CD4-positive, alpha-beta T cell treated with Interleukin-4 for 1 hour (primary cell): ENCODE measurements at regions not wholly inside any gene's neighbourhood (a gene's known extent, or its start where the extent isn't known, plus 50 kb on each side); places are given as distances from the start of the nearest gene placed in this dataset.
"Not testable (repeated sequence)": the region's sequence is repeated elsewhere in the genome, so short reads cannot be mapped to it uniquely, and the experiment has no call there.

Experiments used
- DNase-seq, 2 donors: peaks; one replicate each; pipeline ENCODE4 v3.0.0-alpha.2; 2020 to 2022

DNA sequence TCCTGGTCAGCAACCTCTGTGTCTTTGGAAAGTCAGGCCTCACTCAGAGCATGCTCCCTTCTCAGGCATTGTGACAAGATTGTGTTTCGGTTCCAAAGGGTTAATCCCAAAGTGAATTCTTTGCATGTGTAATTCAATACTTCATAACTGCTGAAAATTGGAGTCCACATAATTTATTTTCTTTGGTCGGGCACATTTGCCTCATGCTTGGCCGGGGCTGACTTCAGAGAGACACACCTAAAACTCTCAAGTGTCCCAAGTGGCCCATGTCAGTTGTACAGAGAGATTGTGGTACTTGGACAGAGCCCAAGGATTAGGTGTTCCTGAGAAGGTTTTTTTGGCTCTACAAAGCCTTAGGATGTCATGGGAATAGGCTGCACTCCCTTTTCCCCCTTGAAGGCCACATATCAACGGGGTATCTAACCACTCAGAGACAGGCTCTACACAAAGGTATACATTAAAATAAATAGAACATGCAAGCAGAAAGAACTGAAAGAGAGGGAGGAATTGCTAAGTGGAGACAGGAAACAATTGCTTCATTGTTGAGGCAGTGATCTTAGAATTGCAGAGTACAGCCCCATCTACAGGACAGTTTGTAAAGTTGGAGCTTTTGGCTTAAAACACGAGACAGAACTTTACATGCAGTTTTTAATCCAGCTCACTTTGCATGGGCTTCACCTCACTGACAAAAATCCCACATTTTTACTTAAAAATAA, 1232.3 kb upstream of the ZEB2 start:
- peak in 1 of 2 donors; percentile 11 for DNase-seq

DNA sequence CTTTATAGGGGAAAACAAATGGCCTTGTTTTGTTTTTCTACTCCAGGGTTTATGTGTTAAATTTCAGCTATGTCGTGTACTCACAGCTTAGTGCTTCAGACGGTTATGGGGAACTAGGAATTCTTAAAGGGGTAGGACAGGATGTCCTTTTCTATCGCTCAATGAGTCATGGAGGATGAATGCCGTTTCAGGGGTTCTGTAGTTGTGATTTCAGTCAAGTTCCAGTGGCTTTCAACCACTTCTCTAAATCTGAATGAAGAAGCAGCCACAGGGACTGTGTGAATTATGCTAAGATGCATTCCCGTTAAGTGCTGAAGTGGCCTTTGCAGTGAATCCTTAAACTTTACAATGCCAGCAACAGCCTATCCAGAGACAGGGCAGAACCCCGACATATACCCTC, 1231.7 kb upstream of the ZEB2 start:
- DNase-seq, result peak; percentile 25 to 48

DNA sequence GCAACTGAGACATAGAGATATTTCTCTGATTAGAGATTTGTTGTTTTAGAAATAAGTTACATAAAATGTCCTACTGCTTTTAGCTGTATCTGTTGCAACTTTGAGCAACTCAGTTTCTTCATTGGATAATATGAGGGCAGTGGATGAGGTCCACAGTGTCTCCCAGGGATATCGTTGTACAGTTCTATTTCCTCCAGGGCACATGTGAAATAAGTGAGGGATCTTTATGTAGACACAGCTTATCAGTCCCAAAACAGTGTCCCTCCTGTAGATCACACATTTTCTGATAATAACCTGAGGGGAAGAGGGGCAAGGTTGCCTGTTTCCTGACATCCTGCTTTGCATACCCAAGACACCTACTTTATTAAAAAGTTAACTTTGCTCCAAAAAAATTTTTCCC, 1231.2 kb upstream of the ZEB2 start:
- DNase-seq, result no peak

DNA sequence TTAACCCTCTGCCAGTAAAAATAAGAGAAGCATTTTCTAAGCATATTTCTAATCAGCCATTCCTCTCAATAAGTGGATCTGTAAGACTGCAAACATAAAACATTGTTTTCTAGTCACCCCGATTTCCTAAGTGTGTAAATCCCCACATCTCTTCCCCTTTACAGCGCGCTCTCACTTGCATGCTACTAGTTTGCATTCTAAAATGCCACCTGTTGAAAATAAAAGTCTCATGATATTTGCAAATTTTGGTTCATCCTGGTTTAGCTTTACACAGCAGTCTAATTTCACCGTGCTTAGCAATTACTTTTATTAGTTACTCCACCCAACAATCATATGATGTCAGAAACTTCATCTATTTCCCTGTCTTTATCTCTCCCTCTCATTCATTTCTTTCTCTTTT, 1230.7 kb upstream of the ZEB2 start:
- peak; percentile 1 to 18 for DNase-seq

DNA sequence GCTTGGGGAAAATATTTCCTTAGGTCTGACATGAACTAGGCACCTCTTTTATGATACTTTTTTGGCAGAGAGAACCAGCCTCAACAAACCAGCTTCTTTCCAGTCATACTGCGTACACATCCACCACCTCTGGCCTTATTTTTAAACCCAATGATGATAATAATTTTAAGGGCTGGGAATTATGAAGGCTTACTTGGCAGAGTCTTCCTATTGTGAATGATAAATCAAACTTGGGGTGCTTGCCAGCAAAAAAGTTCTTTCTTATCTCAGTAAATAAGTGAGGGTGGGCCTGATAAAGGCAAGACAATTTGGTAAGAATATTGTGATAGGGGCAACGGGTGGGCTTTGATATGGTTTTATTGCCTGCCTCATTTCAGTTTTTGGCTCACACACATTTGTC, 1230.2 kb upstream of the ZEB2 start:
- no peak for DNase-seq

GRCh38 chr2:145749556-145749955, 1229.6 kb upstream of the ZEB2 start:
- no peak for DNase-seq

DNA sequence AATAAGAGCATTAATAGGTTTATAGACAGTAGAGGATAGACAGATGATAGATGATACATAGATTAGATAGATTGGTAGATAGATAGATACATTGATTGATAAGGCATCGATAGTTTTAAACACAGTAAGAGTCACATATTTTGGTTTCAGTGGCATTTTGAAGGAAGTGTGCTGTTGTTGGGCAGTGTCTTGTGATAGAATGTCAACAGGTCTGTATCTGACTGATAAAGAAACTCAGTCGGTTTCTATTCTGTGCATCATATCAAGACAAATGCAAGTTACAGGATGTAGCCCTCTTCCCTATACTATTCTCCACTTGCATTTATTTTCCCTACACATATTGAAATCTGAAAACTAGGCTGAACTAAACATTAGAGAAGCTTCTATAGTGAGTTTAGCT, 1229.0 kb upstream of the ZEB2 start:
- no peak for DNase-seq

GRCh38 chr2:145747715-145748114, 1227.8 kb upstream of the ZEB2 start:
- no peak for DNase-seq

DNA sequence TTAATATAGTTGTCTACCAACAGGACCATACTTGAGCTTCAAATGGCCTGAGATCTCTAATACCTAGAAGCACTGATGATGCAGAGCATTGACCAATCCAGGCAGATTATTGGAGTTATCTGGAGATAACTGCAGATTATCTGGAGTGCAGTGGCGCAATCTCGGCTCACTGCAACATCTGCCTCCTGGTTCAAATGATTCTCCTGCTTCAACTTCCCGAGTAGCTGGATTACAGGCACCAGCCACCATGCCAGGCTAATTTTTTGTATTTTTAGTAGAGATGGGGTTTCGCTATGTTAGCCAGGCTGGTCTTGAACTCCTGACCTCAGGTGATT, 1225.4 kb upstream of the ZEB2 start:
- DNase-seq, result not testable (repeated sequence)

GRCh38 chr2:145744541-145745386, 1224.8 kb upstream of the ZEB2 start:
- DNase-seq, result no peak

DNA sequence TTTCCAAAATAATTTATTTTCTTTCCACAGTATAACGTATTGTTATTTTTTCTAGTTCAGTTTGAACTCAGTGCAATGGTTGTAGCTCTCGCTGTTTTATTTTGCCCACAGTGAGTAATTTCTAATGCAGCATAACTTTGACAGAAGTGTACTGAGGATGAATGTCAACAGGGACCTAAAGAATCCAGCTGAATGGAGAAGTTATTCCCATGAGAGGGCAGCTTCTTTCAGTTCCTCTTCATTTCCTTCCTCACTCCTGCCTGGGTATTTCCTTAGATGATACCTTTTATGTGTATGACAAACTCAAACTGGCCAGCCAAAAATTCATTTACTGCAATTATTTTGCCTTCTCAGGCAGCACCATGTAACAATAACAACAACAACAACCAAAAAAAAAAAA, 1223.1 kb upstream of the ZEB2 start:
- DNase-seq, result peak in 1 of 2 donors; percentile 3

- no peak for DNase-seq
Observed at GRCh38 chr2:145741636-145742035, 1221.7 kb upstream of the ZEB2 start.

DNA sequence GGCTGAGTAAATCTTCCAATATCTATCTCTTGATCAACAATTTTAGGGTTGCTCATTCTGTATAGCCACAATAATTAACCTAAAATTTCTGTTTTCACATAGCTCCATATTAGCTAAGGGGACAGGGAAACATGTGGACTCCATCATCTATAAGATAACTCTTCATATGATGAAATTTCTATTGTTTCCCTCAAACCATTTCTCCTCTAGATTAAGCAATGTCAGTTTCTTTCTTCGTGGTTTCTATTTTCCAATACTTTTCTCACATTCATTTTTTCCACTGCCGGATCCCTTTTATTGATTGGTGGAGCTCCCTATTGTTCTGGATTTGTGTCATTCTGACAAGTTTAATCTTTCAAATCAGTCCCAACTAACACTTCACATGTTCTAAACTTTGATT, 1221.3 kb upstream of the ZEB2 start:
- no peak for DNase-seq

DNA sequence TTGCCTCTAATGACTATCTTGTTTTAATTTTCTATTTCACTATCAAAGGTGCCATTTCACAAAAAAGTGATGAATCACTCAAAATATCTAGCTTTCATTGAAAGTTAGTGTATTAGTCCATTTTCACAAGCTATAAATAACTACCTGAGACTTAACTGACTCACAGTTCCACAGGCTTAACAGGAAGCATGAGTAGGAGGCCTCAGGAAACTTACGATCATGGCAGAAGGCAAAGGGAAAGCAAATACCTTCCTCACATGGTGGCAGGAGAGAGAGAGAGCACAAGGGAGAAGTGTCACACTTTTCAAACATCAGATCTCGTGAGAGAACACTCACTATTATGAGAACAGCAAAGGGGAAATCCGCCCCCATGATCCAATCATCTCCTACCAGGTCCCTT, 1220.4 kb upstream of the ZEB2 start:
- DNase-seq, result no peak

DNA sequence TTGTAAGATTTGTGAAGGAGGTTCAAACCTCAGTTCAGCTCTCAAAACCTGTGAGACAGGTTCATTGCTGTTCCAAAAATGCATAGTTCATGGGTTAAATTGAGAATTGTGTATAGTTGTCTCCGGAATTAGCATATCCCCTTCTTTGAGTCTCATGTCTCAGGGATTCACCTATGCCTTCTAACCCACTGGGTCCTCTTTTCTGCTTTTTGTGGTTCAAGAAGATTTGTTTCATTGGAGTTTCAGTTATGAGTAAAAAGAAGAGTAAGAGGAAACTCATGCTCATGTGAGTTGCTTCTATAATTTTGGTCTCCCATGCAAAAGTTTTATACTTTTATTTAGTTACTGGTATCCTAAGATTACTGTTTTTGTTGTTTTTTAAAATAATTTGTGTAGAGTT, 1219.8 kb upstream of the ZEB2 start:
- no peak for DNase-seq

GRCh38 chr2:145736871-145737270, 1217.0 kb upstream of the ZEB2 start:
- no peak for DNase-seq

DNA sequence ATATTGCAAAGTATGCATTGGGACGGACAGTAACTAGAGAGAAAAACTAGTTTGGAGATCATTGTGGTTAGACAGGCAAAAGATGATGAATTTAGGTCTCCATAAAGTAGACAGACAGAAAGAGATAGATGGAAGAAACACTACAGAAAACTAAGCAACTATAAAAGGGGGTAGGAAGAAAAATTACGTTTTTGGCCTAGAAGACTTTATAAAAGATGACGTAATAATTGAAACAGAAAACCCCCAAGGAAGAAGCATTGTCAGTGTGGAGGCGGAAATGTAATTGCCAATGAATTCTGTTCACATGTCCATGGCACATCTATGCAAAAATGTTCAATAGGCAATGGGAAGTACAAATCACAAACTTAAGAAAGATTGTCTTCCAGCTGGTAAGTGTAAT, 1211.5 kb upstream of the ZEB2 start:
- no peak for DNase-seq

DNA sequence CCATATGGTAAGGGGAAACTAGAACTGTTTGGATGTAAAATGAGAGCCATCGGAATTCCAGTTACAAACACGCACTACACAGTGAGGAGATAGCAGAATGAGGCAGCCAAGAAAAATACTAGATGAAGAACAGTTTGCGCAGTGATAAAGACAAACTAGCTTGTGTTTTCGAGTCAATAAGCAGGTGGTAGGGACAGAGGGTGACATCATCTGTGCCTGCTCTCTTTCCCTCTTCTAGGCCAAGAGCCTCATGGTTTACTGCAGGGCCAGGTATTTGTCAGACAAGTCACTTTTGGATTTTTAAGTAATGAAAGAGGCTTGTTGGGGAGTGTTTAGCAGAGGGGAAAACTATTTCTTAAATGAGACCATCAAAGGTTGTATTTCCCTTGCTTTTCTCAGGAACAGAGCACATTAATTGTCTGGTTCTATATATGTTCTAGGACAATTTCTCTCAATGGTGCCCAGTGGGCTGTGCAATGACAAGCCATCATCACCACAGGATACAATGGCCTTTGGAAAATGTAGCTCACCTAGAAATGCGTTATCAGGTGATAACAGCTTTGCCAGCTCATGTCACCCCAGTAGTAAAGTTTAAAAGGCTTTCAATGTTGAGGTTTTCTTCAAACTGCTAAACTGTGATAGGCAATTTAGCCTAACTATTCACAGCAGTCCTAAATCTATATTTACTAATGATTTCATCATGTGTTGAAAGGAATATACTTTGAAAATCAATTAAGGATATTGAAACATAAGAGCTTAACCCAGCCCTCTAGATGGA, 1210.3 kb upstream of the ZEB2 start:
- DNase-seq, result no peak

GRCh38 chr2:145729481-145729880, 1209.6 kb upstream of the ZEB2 start:
- DNase-seq, result no peak

- no peak for DNase-seq
Observed at GRCh38 chr2:145728511-145728910, 1208.6 kb upstream of the ZEB2 start.

GRCh38 chr2:145725876-145726275, 1206.0 kb upstream of the ZEB2 start:
- no peak for DNase-seq

GRCh38 chr2:145724311-145724898, 1204.5 kb upstream of the ZEB2 start:
- no peak for DNase-seq

DNA sequence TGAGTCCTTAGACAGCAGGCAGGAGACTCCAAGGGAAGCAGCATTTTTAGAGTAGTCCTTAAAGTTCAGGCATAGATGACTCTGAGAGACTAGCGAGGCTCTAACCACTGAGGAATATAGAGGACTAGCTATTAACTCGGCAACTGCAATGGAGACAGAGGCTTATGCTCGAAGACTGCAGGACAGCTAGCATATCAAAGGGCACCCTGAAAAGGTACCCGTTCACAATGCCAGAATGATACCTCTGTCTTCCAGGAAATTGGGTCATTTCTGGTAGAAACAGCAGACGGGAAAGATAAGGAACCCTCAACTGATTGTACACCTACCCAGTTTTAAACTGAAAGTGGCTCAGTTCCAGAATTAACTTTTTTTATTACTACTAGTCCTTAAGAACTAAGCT, 1204.0 kb upstream of the ZEB2 start:
- DNase-seq, result no peak
